Gastrocnemius medialis (tissue), 4 donors: ENCODE measurements at regions not wholly inside any gene's neighbourhood (a gene's known extent, or its start where the extent isn't known, plus 50 kb on each side); places are given as distances from the start of the nearest gene placed in this dataset.

Source experiments
- ATAC-seq, 2 donors: fragments of 150-250 bp; one replicate each; pipeline ENCODE4 v1.9.1; 2016
- DNase-seq, 2 donors: peaks; one replicate each; pipeline ENCODE4 v3.0.0-alpha.2; 2019
- H3K27ac ChIP-seq, 4 donors: fragments of 200-600 bp; sonication (generic); 1 replicate in 1 of 4; 2 replicates in 3 of 4; pipeline ENCODE4 v1.5.1; 2016 to 2018; ENCODE audit warnings: mild to moderate bottlenecking in 2 of 4, moderate library complexity in 1 of 4
- H3K27me3 ChIP-seq, 3 donors: fragments of 200-600 bp; sonication (generic) in 2 of 3; 1 replicate in 1 of 3; 2 replicates in 2 of 3; pipeline versions ENCODE4 v1.5.1 to v1.6.0; 2016 to 2019; ENCODE audit warnings: mild to moderate bottlenecking in 1 of 3, moderate library complexity in 1 of 3
- H3K36me3 ChIP-seq, 2 donors: fragments of 200-600 bp; sonication (generic) in 1 of 2; one replicate each; pipeline ENCODE4 v1.5.1; 2017 to 2018
- H3K4me1 ChIP-seq, 2 donors: fragments of 200-600 bp; sonication (generic) in 1 of 2; one replicate each; pipeline ENCODE4 v1.5.1; 2016 to 2017; ENCODE audit warnings: mild to moderate bottlenecking in 2 of 2
- H3K4me3 ChIP-seq, 4 donors: fragments of 200-600 bp; sonication (generic) in 3 of 4; 1 replicate in 1 of 4; 2 replicates in 3 of 4; pipeline ENCODE4 v1.5.1; 2016 to 2019; ENCODE audit warnings: mild to moderate bottlenecking in 2 of 4
- H3K9me3 ChIP-seq, 3 donors: fragments of 200-600 bp; sonication (generic) in 2 of 3; 1 replicate in 1 of 3; 2 replicates in 2 of 3; pipeline ENCODE4 v1.5.1; 2016 to 2019
- CTCF ChIP-seq, 5 experiments: fragments of 450-650 bp in 3 of 5; fragments of 200-600 bp in 2 of 5; sonication (generic) in 2 of 5; IDR thresholded peaks in 4 of 5; conservative IDR thresholded peaks in 1 of 5; 1 replicate in 4 of 5; 2 replicates in 1 of 5; pipeline ENCODE4 v1.5.1; 2016 to 2019; ENCODE audit warnings: antibody characterized with exemption in 5 of 5, mild to moderate bottlenecking in 3 of 5, moderate library complexity in 3 of 5
- POLR2A ChIP-seq, 2 donors: fragments of 450-650 bp; IDR thresholded peaks; one replicate each; pipeline ENCODE4 v1.6.1; 2017; ENCODE audit warnings: antibody characterized with exemption in 2 of 2, mild to moderate bottlenecking in 2 of 2, moderate library complexity in 2 of 2
- in situ Hi-C, 4 donors: fragments of 200-750 bp; cut with MboI; loops; one replicate each; pipeline versions ENCODE4 v1.15.0 to v1.8.0; 2017; ENCODE audit warnings: low sequenced_read_pairs in 4 of 4
- intact Hi-C: fragments of 100-400 bp; cut with DNase I; formaldehyde crosslinking; loops from one replicate; pipeline ENCODE4 v1.15.1; 2023; ENCODE audit warnings: low total_unique reads

DNA sequence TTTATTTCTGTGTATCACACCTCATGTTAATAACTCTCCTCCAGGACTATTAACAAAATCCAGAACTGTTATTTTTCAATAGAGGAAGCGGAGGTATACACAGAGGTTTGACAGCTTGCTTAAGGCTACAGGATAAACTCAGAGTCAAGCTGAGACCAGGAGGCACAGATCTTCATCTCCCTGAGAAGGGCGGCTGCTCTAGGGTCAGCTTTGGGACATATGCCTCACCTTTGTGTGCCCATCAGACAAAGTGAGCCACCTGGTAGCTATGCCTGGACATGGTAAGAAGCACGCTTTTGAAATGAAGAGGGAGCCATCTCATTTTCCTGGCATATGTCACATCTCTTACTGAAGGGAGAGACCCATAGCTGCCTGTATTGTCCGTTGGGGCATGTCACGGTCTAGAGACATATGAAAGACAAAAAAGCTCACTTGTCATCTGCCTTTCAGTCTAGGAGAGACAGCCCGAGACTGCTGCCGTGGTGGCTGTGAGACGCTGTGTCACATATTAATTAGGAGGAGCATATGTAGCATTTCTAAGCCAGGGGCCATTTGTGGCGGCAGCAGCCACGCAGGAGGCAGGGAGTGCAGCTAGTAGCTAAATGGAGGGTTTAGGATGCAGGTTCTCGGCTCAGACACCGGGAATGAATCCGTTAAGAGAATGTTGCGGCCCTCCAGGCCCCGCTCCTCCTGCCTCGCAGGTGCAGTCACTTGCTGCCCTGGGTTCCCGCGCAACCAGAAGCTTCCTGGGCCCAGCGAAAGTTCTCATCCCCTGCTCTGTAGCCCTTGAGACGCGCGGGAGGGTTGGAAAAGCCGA lies 161.3 kb upstream of the C1orf21 start:
- H3K9me3 ChIP-seq: no peaks in the 10 kb centered on the region
- intact Hi-C loops (no loop called here), in situ Hi-C loops (loop anchor here in 1 of 4 donors (10.0 kb wide), 1 partner anchor 151 kb away; no protein-coding TSS in a partner anchor)
- no peak overlapping the region for H3K27ac ChIP-seq
- no peaks in the 10 kb centered on the region for H3K4me1 ChIP-seq
- H3K4me3 ChIP-seq: no peak overlapping the region
- ATAC-seq: no peak
- H3K36me3 ChIP-seq: no peaks in the 10 kb centered on the region
- TF ChIP-seq POLR2A (IDR thresholded peaks at IDR 0.05): no peak
- no peak for TF ChIP-seq CTCF (IDR thresholded peaks at IDR 0.05 in 4 of 5, conservative IDR thresholded peaks at IDR 0.05 in 1 of 5)
- H3K27me3 ChIP-seq: no peaks in the 10 kb centered on the region
- DNase-seq: no peak

DNA sequence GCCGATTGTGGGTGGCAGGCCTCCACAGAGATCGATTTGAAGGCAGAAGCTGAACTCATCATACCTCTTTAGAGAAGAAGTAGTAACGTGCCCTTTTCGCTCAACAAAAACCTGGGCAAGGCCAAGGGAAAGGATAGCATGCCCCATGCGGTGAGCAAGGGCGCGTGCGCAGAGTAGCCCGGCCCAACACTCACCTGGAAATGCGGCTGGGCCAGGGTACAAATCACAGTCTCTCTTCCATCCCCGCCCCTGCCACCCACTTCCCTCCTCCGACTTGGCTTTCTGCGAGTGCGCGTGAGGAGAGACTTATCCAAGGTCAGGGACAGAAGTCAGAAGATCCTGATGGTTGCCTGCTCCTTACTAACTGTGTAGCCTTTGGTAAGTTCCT lies 160.7 kb upstream of the C1orf21 start:
- no peak overlapping the region for H3K27ac ChIP-seq
- H3K27me3 ChIP-seq: no peaks in the 10 kb centered on the region
- DNase-seq (no peak), ATAC-seq (no peak)
- no peaks in the 10 kb centered on the region for H3K4me1 ChIP-seq
- no peaks in the 10 kb centered on the region for H3K9me3 ChIP-seq
- no peak overlapping the region for H3K4me3 ChIP-seq
- in situ Hi-C loops (loop anchor here in 1 of 4 donors (10.0 kb wide), 1 partner anchor 151 kb away; no protein-coding TSS in a partner anchor), intact Hi-C loops (no loop called here)
- no peaks in the 10 kb centered on the region for H3K36me3 ChIP-seq
- TF ChIP-seq CTCF (IDR thresholded peaks at IDR 0.05 in 4 of 5, conservative IDR thresholded peaks at IDR 0.05 in 1 of 5): no peak
- no peak for TF ChIP-seq POLR2A (IDR thresholded peaks at IDR 0.05)

DNA sequence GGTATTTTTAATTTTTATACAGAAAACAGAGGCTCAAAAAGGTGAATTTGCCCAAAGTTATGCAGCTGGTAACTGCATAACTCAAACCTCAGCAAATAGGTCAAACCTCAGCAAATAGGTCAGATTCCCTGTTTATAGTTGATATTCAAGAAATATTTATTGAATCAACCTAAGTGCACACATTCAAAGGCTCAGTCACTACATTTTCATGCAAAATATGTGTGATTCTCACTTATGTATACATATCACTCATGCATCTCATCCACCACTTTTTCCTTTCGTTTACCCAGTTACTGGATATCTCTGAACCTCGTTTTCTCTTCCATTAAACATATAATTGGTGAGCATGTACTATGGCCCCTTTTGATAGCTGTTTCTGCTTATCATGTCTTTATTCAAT lies 158.3 kb upstream of the C1orf21 start:
- ATAC-seq (no peak), DNase-seq (no peak)
- intact Hi-C loops (no loop called here), in situ Hi-C loops (loop anchor here in 1 of 4 donors (10.0 kb wide), 1 partner anchor 154 kb away; no protein-coding TSS in a partner anchor)
- Histone ChIP-seq H3K27me3 (no peaks in the 10 kb centered on the region), H3K36me3 (no peaks in the 10 kb centered on the region), H3K9me3 (no peaks in the 10 kb centered on the region), H3K27ac (no peak overlapping the region), H3K4me3 (no peak overlapping the region), H3K4me1 (no peaks in the 10 kb centered on the region)
- TF ChIP-seq POLR2A (IDR thresholded peaks at IDR 0.05): no peak

- Histone ChIP-seq H3K36me3 (no peaks in the 10 kb centered on the region), H3K27me3 (no peaks in the 10 kb centered on the region), H3K9me3 (no peaks in the 10 kb centered on the region), H3K27ac (no peak overlapping the region), H3K4me3 (no peak overlapping the region), H3K4me1 (peaks cover 4 to 5% of the 10 kb centered on the region in 2 donors)
- ATAC-seq: no peak
- in situ Hi-C loops: no loop called here
- intact Hi-C loops: no loop called here
- TF ChIP-seq POLR2A (IDR thresholded peaks at IDR 0.05) (no peak), CTCF (IDR thresholded peaks at IDR 0.05 in 4 of 5, conservative IDR thresholded peaks at IDR 0.05 in 1 of 5) (no peak)
- no peak for DNase-seq
These were observed 149.2 kb upstream of the C1orf21 start for GRCh38 chr1:184237588-184237987.

- peaks cover 4 to 9% of the 10 kb centered on the region in 2 donors for H3K4me1 ChIP-seq
These were observed 145.4 kb upstream of the C1orf21 start for GRCh38 chr1:184241446-184241845.

More at GRCh38 chr1:184241446-184241845, 145.4 kb upstream of the C1orf21 start:
- Histone ChIP-seq H3K27ac (no peak overlapping the region), H3K36me3 (no peaks in the 10 kb centered on the region), H3K27me3 (no peaks in the 10 kb centered on the region), H3K4me3 (no peak overlapping the region), H3K9me3 (no peaks in the 10 kb centered on the region)
- TF ChIP-seq POLR2A (IDR thresholded peaks at IDR 0.05) (no peak), CTCF (IDR thresholded peaks at IDR 0.05 in 4 of 5, conservative IDR thresholded peaks at IDR 0.05 in 1 of 5) (no peak)
- intact Hi-C loops (loop anchor here (5.0 kb wide), 2 partner anchors 321 to 451 kb away; no protein-coding TSS in a partner anchor), in situ Hi-C loops (loop anchor here (5.0 to 10.0 kb wide), 5 partner anchors 323 to 433 kb away; no protein-coding TSS in a partner anchor)
- ATAC-seq (no peak), DNase-seq (no peak)
